ENCODE measurements at regions not wholly inside any gene's neighbourhood (a gene's known extent, or its start where the extent isn't known, plus 50 kb on each side); places are given as distances from the start of the nearest gene placed in this dataset.

GRCh38 chr16:6797223-6797622 is 535.4 kb upstream of the RBFOX1 start:
- TF ChIP-seq CTCF (IDR thresholded peaks at IDR 0.05) (no peak), POLR2AphosphoS5 (IDR thresholded peaks at IDR 0.05) (no peak), POLR2A (IDR thresholded peaks at IDR 0.05) (no peak)
